HG03469 (cell line): ENCODE measurements at regions not wholly inside any gene's neighbourhood (a gene's known extent, or its start where the extent isn't known, plus 50 kb on each side); places are given as distances from the start of the nearest gene placed in this dataset.

Experiments used
- ATAC-seq: cut with Tn5 transposase; IDR thresholded peaks from one replicate; pipeline ENCODE4 v1.9.1; 2021; ENCODE audit warnings: mild to moderate bottlenecking, moderate library complexity, moderate number of reproducible peaks; ENCODE audit not compliant: unreplicated experiment

DNA sequence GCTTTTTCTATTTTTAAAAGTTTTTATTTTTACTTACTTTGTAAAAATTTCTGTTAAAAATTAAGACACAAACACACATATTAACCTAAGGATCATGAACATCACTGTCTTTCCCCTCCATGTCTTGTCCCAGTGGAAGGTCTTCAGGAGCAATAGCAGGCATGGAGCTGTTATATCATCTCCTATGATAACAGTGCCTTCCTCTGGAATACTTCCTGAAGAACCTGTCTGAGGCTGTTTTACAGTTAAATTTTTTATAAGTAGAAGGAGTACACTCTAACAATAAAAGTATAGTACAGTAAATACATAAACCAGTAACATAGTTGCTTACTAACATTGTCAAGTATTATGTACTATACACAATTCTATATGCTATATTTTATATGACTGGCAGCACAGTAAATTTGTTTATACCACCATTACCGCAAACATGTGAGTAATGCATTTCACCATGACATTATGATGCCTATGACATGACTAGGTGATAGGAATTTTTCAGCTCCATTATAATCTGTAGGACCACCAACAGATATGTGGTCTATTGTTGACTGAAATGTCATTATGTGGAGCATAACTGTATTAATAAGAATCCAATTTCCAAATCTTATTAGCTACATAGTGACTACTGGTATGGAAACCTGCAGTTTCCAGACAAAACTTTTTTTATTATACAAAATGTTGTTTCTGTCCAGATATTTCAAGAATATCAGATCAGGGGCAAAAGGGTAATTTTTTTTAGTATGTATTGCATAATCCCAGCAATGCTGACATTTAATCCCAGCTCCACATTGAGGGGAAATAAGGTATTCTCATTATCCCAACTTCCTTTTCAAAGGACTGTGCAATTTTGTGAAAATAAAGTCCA is 337.2 kb upstream of the SLC39A10 start:
- no peak for ATAC-seq

DNA sequence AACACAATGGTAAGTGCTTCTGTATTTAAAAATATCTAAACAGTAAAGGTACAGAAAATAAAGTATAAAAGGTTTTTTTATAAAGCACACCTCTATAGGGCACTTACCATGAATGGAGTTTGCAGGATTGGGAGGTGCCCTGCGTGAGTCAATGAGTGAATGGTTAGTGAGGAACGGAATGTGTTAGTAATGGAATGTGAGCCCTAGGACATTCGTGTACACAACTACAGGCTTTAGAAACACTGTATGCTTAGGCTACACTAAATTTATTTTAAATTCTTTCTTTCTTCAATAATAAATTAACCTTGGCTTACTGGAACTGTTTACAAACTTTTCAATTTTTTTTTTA is 337.9 kb upstream of the SLC39A10 start:
- no peak for ATAC-seq

DNA sequence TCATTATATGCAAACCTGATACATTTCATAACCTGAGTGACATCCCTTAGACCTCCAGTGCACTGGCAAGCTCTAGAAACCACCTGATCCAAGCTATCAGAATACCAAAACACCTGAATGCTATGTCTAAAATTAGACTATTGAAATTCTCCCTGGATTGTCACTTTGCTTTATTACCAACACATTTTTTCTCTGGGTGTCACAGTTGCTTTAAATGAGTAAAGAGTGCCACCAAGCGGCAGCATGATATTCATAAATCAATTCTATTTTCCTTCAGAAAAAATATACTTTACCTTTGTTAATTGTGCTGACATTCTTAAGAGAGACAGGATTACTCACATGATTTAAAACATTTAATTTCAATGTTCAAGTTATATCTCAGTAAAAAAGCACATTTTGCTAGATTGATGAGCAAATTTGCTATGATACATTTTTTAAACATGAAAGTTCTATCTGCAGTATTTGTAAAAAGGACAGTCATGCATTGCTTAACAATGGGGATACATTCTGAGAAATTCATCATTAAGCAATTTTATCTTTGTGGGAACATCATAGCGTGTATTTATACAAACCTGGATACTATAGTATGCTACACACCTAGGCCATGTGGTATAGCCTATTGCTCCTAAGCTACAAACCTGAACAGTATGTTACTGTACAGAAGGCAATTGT is 338.4 kb upstream of the SLC39A10 start:
- no peak for ATAC-seq

DNA sequence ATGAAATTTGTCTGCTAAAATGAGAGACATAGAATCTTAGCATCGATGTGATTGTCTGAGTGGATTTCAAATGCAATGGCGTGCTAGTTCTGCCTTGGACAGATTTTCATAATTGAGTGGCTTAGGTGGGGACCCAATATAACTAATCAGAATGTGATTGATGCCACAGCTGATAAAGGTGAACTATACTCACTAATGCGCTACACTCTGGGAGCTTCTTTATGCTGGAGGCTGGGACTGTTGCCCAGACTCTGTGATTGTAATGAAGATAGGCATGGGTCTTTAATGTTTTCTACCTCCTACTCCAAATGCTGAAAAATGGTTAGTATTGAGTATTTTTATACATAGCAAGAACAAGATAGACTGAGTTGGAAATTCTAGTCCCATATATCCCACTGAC is 339.5 kb upstream of the SLC39A10 start:
- no peak for ATAC-seq

- ATAC-seq: no peak
These were observed 340.5 kb upstream of the SLC39A10 start for GRCh38 chr2:195316486-195316885.

DNA sequence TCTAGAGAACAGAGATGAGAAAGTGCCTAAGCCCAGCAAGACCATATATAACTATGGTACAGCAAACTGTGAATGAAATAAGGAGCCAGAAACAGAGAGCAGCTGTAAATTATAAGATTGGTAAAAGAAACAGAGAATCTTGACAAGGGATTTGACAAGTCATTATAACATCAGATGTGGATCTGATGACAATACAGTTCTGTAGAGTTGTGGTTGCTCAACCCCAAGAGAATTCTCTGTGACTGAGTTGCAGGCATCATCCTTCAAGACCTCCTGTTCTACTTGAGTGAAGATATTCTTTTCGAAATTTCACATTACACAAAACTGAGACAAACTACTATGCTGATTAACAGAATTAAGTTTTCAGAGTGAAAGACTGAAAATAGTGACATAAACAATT is 343.1 kb upstream of the SLC39A10 start:
- peak; percentile 51 for ATAC-seq

- no peak for ATAC-seq
These were observed 344.4 kb upstream of the SLC39A10 start for GRCh38 chr2:195312662-195313061.

DNA sequence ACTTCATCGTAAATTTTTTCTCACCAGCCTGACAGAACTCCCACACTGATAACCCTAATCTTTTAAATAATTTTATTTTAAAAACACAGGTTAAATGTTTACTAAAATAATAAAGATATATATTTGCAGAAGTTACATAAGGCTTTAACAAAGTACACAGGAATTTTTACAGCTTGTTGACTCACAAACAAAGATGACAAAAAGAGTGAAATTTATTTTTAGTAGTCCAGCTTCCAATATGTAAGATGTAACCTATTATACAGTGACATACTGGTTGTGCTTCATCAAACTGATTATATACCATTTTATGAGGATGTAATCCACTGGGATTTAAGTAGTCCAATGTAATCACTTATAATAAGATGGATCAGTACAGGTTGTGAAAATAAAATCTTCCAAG is 348.9 kb upstream of the SLC39A10 start:
- ATAC-seq: no peak

GRCh38 chr2:195307751-195308150 is 349.3 kb upstream of the SLC39A10 start:
- no peak for ATAC-seq

DNA sequence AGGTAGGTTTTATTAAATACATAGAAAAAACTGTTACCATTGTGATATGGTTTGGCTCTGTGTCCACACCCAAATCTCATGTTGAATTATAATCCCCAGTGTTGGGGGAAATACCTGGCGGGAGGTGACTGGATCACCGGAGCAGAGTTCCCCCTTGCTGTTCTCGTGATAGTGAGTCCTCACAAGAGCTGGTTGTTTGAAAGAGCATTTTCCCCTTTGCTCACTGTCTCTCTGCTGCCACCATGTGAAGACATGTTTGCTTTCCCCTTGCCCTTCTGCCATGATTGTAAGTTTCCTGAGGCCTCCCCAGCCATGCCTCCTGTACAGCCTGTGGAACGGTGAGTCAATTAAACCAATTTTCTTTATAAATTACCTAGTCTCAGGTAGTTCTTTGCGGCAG is 352.7 kb upstream of the SLC39A10 start:
- no peak for ATAC-seq

GRCh38 chr2:195300631-195301030 is 356.4 kb upstream of the SLC39A10 start:
- ATAC-seq: no peak

- ATAC-seq: no peak
These were observed 357.4 kb upstream of the SLC39A10 start for GRCh38 chr2:195299600-195299999.

DNA sequence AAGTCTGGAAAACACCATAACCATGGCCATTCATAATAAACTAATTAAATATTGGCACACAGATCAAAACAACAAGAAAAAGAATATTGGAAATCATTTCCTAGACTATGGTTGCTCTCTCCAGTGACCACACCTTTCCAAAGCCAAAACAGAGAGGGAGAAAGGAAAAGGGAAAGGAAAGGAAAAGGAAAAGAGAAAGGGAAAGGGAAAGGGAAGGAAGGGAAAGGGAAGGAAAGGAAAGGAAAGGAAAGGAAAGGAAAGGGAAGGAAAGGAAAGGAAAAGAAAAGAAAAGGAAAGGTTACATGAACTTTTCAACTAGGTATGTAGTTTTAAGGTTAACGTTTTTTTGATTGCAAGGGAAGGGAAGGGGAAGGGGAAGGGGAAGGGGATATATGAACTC is 360.5 kb upstream of the SLC39A10 start:
- ATAC-seq: no peak

- no peak for ATAC-seq
These were observed 367.9 kb upstream of the SLC39A10 start for GRCh38 chr2:195289081-195289480.

- ATAC-seq: no peak
These were observed 377.1 kb upstream of the SLC39A10 start for GRCh38 chr2:195279840-195280427.

DNA sequence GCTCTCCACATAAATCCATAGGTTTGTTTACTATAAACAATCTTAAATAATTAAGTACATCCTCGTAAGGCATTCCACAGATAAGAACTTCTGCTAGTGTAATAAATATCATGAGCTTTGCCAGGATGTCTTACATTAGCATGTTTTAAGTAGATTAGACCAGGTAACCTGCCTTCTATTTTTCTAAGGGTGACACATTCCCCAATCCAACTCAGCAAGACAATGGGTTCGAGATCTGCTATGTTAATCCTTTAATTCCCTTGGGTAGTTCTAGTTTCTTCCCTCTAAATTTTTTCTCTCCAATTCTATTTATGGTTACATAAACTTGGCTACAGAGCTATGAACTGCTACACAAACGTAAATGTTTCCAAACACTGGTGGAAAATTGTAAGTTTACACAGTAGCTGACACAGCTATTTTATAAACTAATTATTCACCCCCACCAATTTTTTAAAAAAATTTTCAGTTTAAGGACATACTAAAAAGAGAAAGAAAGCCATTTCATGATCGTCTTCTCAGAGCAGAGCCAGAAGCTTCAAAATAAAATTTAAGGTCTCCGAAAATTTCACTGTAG is 386.5 kb upstream of the SLC39A10 start:
- ATAC-seq: no peak

GRCh38 chr2:195269220-195269619 is 387.8 kb upstream of the SLC39A10 start:
- no peak for ATAC-seq

GRCh38 chr2:195257979-195258378 is 399.0 kb upstream of the SLC39A10 start:
- no peak for ATAC-seq

DNA sequence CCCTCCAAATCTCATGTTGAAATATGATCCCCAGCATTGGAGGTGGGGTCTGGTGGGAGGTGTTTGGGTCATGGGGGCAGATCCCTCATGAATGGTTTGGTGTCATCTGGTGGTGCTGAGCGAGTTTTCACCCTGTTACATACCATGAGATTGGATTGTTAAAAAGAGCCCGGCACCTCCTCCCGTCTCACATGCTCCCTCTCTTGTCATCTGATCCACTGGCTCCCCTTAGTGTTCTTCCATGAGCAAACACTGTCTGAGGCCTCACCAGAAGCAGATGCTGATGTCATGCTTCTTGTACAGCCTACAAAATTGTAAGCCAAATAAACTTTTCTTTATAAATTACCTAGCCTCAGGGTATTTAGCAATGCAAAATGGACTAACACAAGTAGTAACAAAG is 405.0 kb upstream of the SLC39A10 start:
- ATAC-seq: no peak

DNA sequence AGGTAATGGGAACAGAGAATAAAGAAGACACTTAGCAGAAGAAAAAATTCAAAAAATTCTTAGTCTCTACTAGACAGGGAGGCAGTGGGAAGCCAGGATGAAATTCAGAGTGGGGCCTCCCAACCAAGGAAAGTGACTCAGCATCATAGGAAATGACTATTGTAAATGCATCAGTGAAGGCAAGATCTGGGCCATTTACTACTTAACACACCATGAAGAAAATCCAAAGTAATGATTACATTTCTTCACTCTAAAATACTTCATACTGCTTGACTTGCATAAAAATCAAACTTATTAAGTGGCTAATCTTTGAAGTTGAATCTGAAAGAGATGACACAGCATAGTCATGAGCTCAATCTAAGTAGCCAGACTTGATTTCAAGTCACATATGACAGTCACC is 405.8 kb upstream of the SLC39A10 start:
- ATAC-seq: no peak

DNA sequence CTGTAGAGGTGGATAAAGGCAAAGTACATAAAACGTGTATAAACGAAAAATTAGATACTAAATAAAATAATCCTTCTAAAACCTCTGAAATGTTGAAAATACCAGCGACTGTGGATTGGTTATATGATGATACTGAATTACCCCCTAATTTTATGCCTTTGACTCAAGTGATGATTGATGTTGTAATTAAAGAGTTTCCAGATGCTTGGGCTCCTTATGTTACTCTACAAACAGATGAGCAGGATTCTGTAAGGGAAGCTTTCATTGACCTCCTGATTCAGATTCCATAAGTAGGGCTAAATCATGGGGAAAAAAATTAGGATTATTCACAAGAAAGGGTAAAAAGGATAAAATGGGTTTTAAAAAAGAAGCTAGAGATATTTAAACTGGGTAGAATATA is 418.2 kb upstream of the SLC39A10 start:
- ATAC-seq: no peak

DNA sequence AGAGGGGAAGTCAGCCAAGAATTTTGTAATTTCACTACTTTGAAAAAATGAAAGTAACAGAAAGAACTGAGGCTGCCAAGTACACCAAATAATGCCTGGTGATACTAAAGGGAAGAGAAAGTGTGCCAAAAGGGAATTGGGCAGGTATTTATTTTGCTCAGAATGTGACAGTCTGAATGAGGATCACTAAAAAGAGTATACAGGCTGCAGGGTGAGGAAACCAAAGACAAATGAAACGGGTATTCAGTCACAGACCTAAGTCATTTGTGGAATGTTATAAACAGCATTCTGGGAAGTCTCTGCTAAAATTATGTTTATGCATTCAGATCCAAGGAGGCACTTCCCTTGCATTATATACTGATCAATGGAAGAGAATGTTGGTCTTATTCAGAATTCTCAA is 418.6 kb upstream of the SLC39A10 start:
- ATAC-seq: no peak
